ENCODE measurements at regions not wholly inside any gene's neighbourhood (a gene's known extent, or its start where the extent isn't known, plus 50 kb on each side); places are given as distances from the start of the nearest gene placed in this dataset.

DNA sequence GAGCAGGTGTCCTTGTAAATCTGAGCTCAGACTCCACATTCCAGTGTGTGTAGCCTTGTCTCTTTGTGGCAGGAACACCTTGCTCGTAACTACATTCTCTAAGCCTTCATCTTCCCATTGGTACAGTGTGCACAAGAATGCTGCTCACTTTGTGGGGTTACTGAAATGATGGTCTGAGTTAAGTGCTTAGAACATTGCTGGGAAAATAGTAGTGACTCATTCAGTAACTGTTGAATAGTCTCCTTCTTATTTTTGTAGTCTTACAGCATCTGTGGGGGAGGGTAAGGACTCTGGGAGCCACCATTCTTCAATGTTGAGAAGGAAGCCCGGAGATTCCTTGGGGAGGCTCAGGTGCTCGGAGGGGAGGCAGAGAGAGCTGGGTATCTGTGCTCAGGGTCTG, 236.0 kb upstream of the HDAC4 start:
- TF ChIP-seq EZH2 (IDR thresholded peaks at IDR 0.05; ENCODE audit: low read length) = no peak
- TF ChIP-seq, protein P1, sequence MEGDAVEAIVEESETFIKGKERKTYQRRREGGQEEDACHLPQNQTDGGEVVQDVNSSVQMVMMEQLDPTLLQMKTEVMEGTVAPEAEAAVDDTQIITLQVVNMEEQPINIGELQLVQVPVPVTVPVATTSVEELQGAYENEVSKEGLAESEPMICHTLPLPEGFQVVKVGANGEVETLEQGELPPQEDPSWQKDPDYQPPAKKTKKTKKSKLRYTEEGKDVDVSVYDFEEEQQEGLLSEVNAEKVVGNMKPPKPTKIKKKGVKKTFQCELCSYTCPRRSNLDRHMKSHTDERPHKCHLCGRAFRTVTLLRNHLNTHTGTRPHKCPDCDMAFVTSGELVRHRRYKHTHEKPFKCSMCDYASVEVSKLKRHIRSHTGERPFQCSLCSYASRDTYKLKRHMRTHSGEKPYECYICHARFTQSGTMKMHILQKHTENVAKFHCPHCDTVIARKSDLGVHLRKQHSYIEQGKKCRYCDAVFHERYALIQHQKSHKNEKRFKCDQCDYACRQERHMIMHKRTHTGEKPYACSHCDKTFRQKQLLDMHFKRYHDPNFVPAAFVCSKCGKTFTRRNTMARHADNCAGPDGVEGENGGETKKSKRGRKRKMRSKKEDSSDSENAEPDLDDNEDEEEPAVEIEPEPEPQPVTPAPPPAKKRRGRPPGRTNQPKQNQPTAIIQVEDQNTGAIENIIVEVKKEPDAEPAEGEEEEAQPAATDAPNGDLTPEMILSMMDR (optimal IDR thresholded peaks at IDR 0.05 in 1 of 3, IDR thresholded peaks at IDR 0.05 in 1 of 3, conservative IDR thresholded peaks at IDR 0.05 in 1 of 3; ENCODE audit: extremely low read depth in 1 of 3, insufficient read depth in 2 of 3, low read length in 3 of 3) = no peak

Data from keratinocyte (primary cell).